HG02759 (cell line): ENCODE measurements at regions not wholly inside any gene's neighbourhood (a gene's known extent, or its start where the extent isn't known, plus 50 kb on each side); places are given as distances from the start of the nearest gene placed in this dataset.
"Not testable (repeated sequence)": the region's sequence is repeated elsewhere in the genome, so short reads cannot be mapped to it uniquely, and the experiment has no call there.

Experiments
- ATAC-seq: cut with Tn5 transposase; IDR thresholded peaks from one replicate; pipeline ENCODE4 v1.9.1; 2021; ENCODE audit warnings: mild to moderate bottlenecking, moderate library complexity; ENCODE audit not compliant: unreplicated experiment

DNA sequence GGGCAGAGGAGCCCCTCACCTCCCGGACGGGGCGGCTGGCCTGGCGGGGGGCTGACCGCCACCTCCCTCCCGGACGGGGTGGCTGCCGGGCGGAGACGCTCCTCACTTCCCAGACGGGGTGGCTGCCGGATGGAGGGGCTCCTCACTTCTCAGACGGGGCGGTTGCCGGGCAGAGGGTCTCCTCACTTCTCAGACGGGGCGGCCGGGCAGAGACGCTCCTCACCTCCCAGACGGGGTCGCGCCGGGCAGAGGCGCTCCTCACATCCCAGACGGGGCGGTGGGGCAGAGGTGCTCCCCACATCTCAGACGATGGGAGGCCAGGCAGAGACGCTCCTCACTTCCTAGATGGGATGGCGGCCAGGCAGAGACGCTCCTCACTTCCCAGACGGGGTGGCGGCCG is 1615.9 kb upstream of the C9orf72 start:
- not testable (repeated sequence) for ATAC-seq

DNA sequence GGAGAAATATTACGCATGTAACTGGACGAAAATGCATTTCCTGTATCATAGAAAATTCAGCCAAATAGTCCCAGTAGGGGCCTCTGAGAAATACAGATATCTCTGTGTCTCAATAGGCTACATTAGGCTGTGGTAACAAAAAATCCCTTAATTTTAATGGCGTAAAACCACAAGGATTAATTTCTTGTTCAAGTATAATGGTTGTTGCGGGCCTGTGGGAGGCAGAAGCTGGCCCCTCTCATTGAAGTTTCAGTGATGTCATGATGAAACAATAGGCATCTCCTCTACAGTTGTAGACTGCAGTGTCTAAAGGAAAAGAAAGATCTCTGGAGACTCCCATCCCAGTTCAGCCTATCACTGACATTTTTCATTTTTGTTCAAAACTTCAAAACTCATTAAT is 1625.6 kb upstream of the C9orf72 start:
- no peak for ATAC-seq

DNA sequence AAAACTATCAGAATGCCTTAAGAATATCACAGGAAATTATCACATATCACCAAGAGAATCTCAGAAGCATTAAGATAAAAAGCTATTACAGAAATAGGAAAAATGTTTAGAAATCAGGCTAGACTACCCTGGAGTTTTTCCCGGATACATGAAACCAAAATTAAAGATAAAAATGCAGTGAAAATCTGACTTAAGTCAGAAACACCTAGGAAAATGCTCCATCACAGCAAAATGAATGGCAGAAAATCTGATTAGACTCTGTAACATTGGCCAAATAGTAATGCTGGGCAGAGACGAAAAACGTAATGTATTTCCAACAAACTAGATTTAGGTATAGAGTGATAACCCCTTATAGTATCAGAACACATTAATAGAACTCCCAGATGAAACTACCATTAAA is 1626.7 kb upstream of the C9orf72 start:
- no peak for ATAC-seq

DNA sequence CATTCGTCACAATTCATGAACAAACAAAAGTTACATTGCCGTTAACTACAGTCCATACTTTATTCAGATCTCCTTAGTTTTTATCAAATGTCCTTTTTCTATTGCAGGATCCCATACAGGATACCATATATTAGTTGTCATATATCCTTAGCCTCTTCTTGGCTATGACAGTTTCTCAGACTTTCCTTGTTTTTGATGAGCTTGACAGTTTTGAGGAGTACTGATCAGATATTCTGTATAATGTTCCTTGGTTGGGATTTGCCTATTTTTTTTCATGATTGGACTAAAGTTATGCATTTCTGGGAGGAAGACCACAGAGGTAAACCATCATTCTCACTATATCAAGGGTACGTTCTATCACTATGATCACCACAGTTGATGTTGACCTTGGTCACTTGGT is 1627.4 kb upstream of the C9orf72 start:
- ATAC-seq: no peak

DNA sequence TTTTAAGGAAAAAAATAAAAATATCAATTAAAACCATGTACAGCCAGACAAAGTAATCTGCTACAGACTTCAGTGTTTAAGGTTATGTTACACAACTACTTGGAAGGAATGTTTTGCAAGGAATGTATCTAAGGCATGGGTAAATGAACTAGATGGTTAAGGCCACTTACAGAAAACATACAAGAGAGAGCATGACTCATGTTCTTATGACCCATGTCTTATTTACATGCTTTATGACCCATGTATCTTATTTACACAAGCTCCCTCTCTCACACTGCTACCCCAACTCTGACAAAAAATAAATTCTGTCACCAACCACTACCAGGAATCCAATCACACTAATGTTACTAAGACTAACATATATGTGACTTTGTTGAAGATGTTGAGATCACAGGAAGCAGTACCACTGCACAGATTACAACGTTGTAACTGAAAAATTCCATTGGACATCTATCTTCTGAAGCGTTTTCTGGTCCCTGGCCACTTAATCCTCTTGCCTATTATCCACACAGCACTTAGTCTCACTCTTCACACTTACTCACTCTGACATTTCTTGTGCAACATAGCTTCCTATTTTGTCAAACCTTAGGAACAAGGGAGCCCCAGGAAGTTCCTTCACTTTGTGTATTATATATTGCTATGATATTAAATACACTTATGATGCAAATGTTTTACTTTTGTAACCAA is 1630.1 kb upstream of the C9orf72 start:
- ATAC-seq: no peak

DNA sequence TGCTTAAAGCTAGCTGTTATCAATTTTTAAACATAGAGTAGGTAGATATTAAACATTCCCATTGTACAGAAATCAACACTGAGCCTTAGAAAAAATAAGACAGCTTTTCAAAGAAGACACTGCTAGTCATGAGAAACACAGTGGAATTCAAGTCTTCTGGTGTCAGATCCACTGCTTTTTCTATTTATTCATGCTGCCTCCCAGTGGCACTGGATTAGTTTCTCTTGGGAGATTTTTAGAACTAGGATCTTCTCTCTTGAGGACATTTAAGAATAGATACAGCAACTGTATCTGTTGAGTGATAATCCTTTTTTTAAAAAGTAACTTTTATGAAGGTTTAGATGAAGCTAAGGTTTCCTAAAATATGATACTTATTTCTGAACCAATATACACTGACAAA is 1635.4 kb upstream of the C9orf72 start:
- no peak for ATAC-seq

DNA sequence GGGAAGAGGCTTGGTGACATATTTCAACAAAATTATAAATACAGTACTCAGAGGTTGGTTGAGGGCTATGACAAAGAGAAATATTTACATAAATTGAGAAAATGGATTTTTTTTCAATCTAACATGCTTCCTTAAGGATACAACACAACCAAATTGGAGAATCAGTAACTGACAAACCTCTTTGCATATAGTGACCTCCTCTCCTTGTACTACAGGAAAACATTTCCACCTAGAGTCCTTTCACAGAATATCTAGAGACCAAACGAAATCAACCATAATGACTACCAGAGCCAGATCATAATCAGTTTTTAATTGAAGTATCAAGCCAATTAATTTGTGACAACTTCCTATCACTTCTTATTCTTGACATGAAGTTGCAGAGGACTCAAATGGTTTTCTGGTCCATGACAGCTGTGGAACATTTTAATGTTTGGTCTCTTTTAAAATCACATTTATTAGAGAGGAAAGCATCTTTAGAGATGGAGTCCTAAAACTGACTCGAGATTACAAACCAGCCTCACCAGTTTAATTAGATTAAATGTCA is 1636.5 kb upstream of the C9orf72 start:
- ATAC-seq: no peak

DNA sequence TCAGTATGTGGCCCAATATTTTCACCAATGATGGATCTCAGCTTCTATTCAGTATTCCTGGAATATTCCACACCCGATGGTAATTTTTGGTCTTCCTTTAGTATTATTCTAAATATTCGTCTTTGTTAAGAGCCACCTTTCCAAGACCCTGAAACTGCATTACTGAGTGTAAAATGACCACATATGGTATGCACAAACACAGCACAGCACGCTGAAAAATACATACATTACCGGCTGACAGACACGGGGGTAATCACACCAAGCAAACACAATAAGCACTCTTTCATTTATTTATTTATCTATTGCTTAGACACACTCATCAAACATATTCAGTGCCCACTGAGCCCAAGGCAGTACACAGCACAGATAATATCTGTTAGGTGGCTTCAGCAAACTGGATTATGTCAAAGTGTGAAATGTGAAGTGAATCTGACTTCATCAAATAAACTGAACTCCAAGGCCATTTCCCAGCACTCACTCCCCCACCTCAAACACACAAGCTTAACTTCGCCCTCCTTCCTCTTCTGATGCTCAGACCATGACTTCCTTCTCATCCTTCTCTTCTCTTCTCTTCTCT is 1637.8 kb upstream of the C9orf72 start:
- ATAC-seq: no peak

DNA sequence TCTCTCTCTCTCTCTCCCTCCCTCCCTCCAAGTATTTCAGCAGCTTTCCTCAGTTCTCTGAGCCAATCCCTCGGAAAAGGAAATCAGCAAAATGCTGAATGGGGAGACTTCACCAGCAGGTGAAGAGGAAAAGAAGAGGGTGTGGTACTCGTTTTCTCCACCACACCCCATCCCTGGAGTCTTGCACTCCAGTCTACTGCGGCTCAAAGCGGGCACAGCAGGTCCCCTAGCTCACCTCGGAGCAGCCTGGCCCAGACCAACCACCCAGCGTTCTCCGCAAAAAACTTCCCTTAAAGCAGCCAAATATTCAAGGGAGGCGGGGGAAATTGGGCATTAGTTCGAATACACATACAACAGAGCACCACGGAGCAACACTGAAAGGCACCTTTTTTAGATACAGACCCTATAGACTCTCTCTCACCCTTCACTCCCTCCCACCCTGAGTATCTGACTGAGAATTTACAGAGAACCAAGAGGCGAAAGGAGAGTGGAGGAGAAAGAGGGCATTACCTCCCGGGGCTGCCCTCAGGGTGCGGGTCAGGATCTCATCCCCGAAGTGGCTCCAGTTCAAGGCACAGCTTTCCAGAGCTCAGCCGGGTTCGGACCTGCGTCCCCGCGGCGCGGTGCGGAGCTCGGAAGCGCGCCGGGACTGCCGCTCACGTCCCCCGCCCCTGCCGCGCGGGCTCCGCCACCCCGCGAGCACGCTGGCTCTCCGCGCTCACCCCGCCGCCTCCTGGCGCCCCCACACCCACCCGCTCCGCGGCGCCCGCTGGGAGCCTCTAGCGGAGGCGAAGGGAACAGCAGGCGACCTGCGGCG is 1638.5 kb upstream of the C9orf72 start:
- peak; percentile 96 for ATAC-seq

DNA sequence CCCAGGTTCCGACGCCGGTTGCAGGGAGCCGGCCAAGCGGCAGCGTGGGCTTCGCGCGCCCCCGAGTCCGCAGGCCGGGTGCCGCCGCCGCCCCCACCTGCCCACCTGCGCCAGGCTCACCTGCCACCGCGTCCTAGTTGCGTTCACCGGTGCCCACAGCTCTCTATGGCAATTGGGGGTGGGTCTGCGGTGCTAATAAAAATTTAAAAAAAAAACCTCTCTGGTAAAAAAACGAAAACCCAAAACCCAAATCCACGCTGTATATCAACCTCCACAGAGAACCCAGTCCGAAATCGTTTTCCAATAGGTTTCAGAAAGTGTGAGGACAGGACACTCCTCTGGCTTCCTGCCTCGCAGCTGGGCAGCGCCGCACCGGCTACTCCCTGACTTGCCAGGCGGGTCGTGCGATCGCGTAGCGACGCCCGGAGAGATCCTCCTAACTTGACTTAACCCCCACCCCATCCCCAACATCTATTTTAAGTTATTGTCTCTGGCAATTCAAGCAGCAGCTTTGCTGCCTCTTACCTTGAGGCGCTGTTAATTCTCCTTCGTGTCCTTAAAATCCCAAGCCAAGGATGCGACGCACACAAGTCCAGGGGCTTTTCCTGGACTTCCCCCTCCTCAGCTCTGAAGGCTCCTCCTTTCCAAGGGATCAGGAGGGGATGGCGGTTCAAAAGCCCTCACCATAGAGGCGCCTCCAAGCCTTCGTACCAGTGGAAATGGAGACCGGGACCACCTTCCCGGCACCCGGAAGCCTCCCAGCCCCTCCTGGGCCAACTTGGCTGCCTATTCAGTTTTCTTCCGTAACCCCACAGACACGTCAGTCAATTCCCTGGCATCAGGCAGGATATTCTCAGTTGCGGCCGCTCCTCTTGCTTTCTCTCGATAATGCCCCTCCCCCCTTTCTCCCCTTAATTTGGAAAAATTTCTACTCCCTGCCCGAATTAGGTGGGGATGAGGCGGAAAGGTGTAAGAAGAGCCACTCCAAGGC is 1639.4 kb upstream of the C9orf72 start:
- peak; percentile 20 for ATAC-seq

DNA sequence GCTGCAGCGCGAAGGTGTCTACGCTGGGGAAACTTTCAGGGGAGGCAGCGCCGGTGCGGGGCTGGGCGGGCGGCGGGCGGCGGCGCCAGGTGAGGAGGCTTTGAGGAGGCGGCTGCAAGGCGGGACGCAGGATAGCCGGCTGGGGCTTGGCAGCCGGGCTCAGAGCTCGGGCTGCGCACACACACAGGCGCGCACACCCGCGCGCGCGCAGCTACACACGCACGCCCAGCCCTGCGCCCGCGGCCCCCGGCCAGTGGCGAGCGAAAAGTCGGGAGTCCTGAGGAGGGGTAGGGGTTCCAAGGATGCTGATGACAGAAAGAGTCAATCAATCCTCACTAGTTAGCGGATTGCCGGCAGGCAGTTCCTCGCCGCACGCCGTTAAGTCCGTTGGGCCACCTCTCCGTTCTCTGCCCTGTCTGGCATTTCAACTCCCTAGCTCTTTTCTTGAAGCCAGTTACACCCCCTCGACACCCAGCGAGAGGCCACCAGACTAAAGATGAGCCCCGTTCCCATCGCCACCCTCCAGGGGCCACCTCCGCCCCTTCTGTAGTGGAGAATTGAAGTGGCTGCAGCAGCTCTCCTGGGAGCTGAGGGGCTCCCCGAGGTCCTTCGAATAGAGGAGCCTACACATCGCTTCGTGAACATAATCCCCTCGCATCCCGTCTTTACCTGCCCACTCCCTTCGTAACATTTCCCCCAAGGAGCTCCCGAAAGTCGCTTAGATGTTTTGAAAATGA is 1640.3 kb upstream of the C9orf72 start, which contains the start of gene LINGO2:
LINGO2 (minus strand) TSS at position 185 of the 737 bp plus-strand sequence.
- ATAC-seq: no peak

DNA sequence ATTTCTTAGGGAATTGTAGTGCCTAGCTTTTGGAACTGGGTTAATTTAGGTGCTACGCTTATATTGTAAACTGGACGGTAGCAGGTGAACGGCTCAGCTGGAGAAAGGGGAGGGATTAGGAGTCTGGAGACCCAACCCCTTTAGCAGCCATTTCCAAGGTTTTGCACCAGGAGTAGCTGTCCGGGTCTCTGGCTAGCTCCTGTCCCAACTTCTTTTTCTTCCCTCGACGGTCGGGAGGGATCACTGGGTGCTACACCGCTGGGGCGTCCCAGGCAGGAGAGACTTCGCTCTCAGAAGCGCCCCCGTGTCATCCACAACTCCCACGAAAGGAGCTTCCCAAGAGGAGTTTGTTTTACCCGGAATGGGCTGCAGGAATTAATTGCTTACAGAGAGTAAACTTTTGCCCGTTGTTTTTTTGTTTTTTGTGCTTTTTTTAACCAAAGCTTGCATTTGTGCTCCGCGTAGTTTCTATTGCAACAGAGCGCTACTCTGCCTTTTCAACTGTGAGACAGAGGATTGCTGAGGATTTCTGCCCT is 1640.9 kb upstream of the C9orf72 start:
- no peak for ATAC-seq

DNA sequence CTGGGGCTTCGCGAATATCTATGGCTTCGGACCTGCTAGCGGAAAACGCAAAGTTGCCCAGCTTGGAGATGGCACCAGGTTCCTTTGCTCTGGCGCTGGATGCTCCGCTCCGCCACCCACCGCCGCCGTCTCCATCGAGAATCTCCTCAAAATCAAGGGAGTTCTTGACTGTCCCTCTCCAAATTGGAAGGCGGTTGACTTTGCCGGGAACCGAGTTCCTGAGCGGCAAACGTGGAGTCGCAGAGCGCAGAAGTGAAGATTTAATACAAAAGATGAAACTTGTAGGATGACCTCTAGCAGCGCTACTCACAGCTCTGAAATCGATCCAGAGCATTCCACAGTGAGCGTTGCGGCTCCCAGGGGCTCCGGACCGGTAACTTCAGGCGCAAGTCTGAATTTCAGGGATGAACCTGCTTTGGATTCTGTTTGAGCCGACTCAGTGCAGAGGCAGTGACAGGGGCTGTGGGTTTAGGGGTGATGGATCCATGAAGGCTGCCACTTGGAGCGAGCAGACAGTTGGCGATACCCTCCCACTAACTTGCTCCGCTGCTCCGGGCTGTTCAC is 1641.5 kb upstream of the C9orf72 start:
- ATAC-seq: no peak

DNA sequence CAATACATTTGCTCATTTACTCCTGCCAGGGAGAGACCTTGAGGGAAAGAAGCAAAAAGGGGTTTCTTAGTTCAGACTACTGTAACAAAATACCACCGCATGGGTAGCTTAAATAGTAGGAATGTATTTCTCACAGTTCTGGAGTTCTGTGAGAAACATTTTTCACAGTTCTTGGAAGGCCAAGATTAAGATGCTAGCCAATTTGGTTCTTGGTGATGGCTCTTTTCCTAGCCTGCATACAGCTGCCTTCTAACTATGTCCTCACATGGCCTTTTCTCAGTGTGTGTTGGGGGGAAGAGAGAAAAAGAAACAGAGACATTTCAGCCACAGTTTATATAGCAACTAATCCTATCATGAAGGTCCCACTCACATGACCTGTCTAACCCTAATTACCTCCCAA is 1644.7 kb upstream of the C9orf72 start:
- ATAC-seq: no peak

DNA sequence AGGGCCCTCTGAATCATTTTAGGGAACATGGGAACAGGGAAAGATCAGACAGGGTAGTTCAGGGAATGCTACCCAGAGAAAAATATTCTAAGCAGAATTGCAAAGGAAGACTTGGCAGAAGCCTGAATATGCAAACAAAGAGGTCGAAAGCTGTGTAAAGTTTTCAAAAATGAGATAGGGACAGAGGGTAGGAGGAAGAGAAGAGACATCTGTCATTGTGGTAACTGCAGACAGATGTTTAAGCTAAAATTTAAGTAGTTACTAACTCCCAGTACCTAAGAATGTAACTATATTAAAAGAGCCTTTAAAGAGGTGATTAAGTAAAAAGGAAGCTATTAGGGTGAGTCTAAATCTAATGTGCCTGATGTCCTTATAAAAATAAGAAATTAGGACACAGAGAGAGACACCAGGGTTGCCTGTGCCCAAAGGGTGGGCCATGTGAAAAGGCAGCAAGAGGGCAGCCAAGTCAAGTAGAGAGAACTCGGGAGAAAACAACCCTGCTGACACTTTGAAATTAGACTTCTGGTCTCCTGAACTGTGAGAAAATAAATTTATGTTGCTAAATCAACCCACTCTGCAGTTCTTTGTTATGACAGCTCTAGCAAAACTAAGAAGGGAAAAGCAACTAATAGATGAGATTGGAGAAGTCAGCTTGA is 1647.4 kb upstream of the C9orf72 start:
- no peak for ATAC-seq

DNA sequence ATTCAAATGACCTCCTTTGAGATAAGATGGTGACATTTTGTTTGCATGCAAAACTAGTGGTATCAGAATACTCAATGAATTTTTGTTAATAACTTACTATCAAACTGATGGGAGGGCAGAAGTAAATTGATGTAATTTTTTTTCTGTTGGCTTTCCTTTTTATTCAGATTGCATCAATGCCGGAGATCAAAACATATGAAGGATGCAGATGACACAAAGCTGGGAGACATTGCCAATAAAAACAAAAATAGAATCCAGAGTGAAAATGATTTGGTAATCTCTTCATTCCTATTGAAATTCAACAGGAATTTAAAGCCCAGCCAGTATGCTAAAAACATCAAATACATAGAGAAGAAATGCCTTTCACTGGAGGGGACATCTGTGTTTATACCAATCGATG is 1655.3 kb upstream of the C9orf72 start:
- no peak for ATAC-seq

DNA sequence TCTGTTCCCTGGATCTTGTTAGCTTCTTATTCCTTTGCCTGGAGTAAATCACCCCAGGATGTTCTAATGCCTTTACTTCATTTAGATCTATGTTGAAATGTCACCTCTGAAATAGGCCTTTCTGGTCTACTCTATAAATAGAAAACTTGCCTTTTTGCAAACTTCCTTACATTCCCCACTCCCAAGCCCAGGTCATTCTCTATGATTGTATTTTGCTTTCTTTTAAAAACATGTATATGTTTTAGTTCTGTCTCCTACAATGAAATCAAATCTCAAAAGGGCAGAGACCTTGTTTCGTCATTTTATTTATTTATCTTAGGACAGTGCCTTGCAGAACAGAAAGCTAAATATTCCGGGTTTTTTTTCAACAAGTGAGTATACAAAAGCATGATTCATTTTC is 1657.7 kb upstream of the C9orf72 start:
- ATAC-seq: no peak

DNA sequence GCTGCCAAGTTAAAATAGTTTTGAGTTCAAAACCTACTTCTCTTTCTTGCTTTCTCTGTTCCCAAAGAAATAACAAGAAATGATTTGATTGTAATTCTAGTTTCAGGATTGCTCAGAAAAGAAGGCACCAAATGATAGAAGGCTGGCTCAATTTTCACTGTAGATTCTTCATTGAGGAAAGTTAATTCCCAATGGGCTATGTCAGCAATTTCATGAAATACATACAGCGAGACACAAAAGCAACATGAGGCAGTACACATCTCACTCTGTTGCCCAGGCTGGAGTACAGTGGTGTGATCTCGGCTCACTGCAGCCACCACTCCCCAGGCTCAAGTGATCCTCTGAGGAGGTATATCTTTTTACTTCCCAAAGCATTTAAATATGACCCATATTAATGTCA is 1659.9 kb upstream of the C9orf72 start:
- ATAC-seq: no peak

DNA sequence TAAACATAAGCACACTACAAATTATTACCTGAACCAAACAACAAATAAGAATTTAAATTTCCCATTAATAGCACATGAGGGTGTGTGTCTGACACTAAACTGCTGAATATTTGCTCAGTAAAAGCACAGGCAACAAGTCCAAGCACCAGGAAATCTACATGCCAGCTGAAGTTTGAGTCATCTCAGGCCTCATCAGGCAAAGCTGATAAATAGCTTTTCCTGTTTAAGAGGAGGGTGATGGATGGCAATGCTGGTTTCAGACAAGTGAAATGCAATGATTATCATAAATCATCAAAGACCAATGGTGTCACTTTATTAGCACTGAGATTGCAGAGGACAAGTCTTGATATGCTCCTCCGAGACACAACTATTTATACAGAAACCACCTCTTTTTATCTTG is 1668.0 kb upstream of the C9orf72 start:
- no peak for ATAC-seq
